ENCODE measurements at regions not wholly inside any gene's neighbourhood (a gene's known extent, or its start where the extent isn't known, plus 50 kb on each side); places are given as distances from the start of the nearest gene placed in this dataset.

DNA sequence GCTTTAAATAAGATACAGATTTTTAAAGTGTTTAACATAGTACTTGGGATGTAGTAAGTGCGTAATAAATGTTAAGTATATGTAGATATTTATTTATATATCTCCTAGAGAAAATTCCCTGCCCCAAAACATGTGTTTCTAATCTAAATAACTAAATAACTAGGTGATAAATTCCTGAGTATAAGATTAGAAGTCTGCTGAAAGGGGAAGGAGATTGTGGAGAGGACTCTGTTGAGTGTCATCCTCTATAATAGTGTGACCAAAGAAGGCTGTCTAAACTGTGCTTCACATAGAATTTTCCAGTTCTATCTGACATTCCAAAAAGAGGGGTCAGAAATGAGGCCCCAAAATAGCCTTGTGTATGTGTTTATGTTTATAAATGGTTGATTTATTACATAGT lies 590.5 kb upstream of the ADAMTS5 start:
- TF ChIP-seq, protein P1, sequence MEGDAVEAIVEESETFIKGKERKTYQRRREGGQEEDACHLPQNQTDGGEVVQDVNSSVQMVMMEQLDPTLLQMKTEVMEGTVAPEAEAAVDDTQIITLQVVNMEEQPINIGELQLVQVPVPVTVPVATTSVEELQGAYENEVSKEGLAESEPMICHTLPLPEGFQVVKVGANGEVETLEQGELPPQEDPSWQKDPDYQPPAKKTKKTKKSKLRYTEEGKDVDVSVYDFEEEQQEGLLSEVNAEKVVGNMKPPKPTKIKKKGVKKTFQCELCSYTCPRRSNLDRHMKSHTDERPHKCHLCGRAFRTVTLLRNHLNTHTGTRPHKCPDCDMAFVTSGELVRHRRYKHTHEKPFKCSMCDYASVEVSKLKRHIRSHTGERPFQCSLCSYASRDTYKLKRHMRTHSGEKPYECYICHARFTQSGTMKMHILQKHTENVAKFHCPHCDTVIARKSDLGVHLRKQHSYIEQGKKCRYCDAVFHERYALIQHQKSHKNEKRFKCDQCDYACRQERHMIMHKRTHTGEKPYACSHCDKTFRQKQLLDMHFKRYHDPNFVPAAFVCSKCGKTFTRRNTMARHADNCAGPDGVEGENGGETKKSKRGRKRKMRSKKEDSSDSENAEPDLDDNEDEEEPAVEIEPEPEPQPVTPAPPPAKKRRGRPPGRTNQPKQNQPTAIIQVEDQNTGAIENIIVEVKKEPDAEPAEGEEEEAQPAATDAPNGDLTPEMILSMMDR (IDR thresholded peaks at IDR 0.05; ENCODE audit: poor library complexity), result no peak
- no peak for TF ChIP-seq EZH2 (IDR thresholded peaks at IDR 0.05; ENCODE audit: borderline replicate concordance)
